LNCaP clone FGC (cell line): ENCODE measurements at regions not wholly inside any gene's neighbourhood (a gene's known extent, or its start where the extent isn't known, plus 50 kb on each side); places are given as distances from the start of the nearest gene placed in this dataset.

ENCODE experiments used
- DNase-seq: peaks from one replicate; pipeline ENCODE4 v3.0.0-alpha.2; 2011; ENCODE audit warnings: low read depth
- H3K4me3 ChIP-seq: 2 replicates; pipeline ENCODE4 v1.5.1; 2011; ENCODE audit warnings: mild to moderate bottlenecking, low read depth, low read length, control low read depth
- CTCF ChIP-seq: IDR thresholded peaks from 2 replicates; pipeline ENCODE4 v1.5.1; 2012; ENCODE audit warnings: mild to moderate bottlenecking; ENCODE audit not compliant: control insufficient read depth, insufficient read depth; ENCODE audit errors: extremely low read depth

GRCh38 chr5:58383448-58383847, 76.4 kb downstream of the PLK2 start:
- DNase-seq: no peak
- H3K4me3 ChIP-seq: no peak overlapping the region
- TF ChIP-seq CTCF: no peak

- H3K4me3 ChIP-seq: no peak overlapping the region
- TF ChIP-seq CTCF: no peak
- no peak for DNase-seq
Measured at GRCh38 chr5:58382131-58382534, 77.8 kb downstream of the PLK2 start.

GRCh38 chr5:58381566-58381965, 78.3 kb downstream of the PLK2 start:
- TF ChIP-seq CTCF: no peak
- no peak overlapping the region for H3K4me3 ChIP-seq

GRCh38 chr5:58380655-58381054, 79.2 kb downstream of the PLK2 start:
- no peak for DNase-seq
- no peak for TF ChIP-seq CTCF

More at GRCh38 chr5:58381566-58381965, 78.3 kb downstream of the PLK2 start:
- no peak for DNase-seq

GRCh38 chr5:58378613-58379390, 81.1 kb downstream of the PLK2 start:
- no peak for DNase-seq
- no peak overlapping the region for H3K4me3 ChIP-seq
- no peak for TF ChIP-seq CTCF

More at GRCh38 chr5:58380655-58381054, 79.2 kb downstream of the PLK2 start:
- no peak overlapping the region for H3K4me3 ChIP-seq

- no peak for TF ChIP-seq CTCF
- H3K4me3 ChIP-seq: no peak overlapping the region
- DNase-seq: no peak
Measured at GRCh38 chr5:58370606-58371005, 89.3 kb downstream of the PLK2 start.
